ENCODE measurements at regions not wholly inside any gene's neighbourhood (a gene's known extent, or its start where the extent isn't known, plus 50 kb on each side); places are given as distances from the start of the nearest gene placed in this dataset.

- H3K23me2 ChIP-seq (ENCODE audit: insufficient read length, low read depth, low read length, poor library complexity, severe bottlenecking), result no peaks in the 10 kb centered on the region
- H3K4me1 ChIP-seq (ENCODE audit: insufficient read depth, low read length), result no peaks in the 10 kb centered on the region
- H4K5ac ChIP-seq (ENCODE audit: insufficient read length, low read depth, low read length), result no peak overlapping the region
- no peak overlapping the region for H2BK20ac ChIP-seq (ENCODE audit: low read depth, low read length, poor library complexity, severe bottlenecking)
- H2AK5ac ChIP-seq (ENCODE audit: insufficient read length, low read length), result no peak overlapping the region
- H3K36me3 Mint-ChIP-seq (ENCODE audit: insufficient read depth in 1 of 3, low read depth in 3 of 3), result no peaks in the 10 kb centered on the region
- no peaks in the 10 kb centered on the region for H3K79me2 ChIP-seq (ENCODE audit: insufficient read depth, low read length)
- H4K8ac ChIP-seq (replicated peaks; ENCODE audit: insufficient read length, low read depth, low read length), result no peak overlapping the region
- no CpG with 5 or more reads among the region's 5 CpGs for WGBS (ENCODE audit: extremely low coverage, insufficient read length, low lambda C conversion rate)
- no peak overlapping the region for H3K14ac ChIP-seq (ENCODE audit: insufficient read depth, low read length)
- peaks cover 4 to 22% of the 10 kb centered on the region in 2 experiments; a peak in 3 of 4 replicates for H3K4me1 Mint-ChIP-seq
- no peak overlapping the region for H3T11ph ChIP-seq (ENCODE audit: low read length)
- H3K9me3 Mint-ChIP-seq, result no peaks in the 10 kb centered on the region
- H2BK5ac ChIP-seq (ENCODE audit: insufficient read length, low read length), result no peak overlapping the region
- H3K9ac ChIP-seq (ENCODE audit: extremely low read depth, insufficient read length, low read length), result no peak overlapping the region
- no peaks in the 10 kb centered on the region for H3K27me3 ChIP-seq (ENCODE audit: insufficient read depth, low read length)
- no peaks in the 10 kb centered on the region for H4K20me1 ChIP-seq (ENCODE audit: control insufficient read depth, insufficient read depth, insufficient read length)
- DNase-seq, result no peak
- no peak overlapping the region for H2AFZ ChIP-seq (ENCODE audit: low read length)
- no peak overlapping the region for H3K18ac ChIP-seq (ENCODE audit: insufficient read length, low read depth, low read length)
- no peak overlapping the region for H4K91ac ChIP-seq (ENCODE audit: insufficient read length, low read depth, low read length)
- no peak overlapping the region for H3K56ac ChIP-seq (ENCODE audit: insufficient read length, low read depth, low read length)
- no peaks in the 10 kb centered on the region for H3K79me1 ChIP-seq (ENCODE audit: insufficient read depth, low read depth, low read length, poor library complexity, severe bottlenecking)
- H2BK12ac ChIP-seq (ENCODE audit: insufficient read length, low read depth, low read length), result no peak overlapping the region
- peak overlapping the region in 1 of 3 experiments; percentile 47; a peak in 1 of 7 replicates for H3K27ac Mint-ChIP-seq
- H3K9me3 ChIP-seq (ENCODE audit: control insufficient read depth, low read depth, low read length), result no peaks in the 10 kb centered on the region
- no peak overlapping the region for H3K4me3 Mint-ChIP-seq
- no peak overlapping the region for H3K4me2 ChIP-seq (ENCODE audit: insufficient read depth, insufficient read length, low read length)
- H3K23ac ChIP-seq (ENCODE audit: insufficient read length, low read depth, low read length), result no peak overlapping the region
- H2BK15ac ChIP-seq (ENCODE audit: low read depth, low read length), result no peak overlapping the region
- no peak for TF ChIP-seq CTCF (conservative IDR thresholded peaks at IDR 0.05)
- no peak overlapping the region for H3K4ac ChIP-seq (ENCODE audit: low read depth, low read length)
- no peak overlapping the region for H3K27ac ChIP-seq (ENCODE audit: insufficient read length, low read depth, low read length)
- no peaks in the 10 kb centered on the region for H3K27me3 Mint-ChIP-seq (ENCODE audit: low read depth)
- no peak overlapping the region for H2BK120ac ChIP-seq (ENCODE audit: low read depth, low read length, poor library complexity, severe bottlenecking)
Measured at GRCh38 chr12:16788506-16789203, 182.7 kb upstream of the LMO3 start.
